Psoas muscle (tissue), 7 donors: ENCODE measurements at regions not wholly inside any gene's neighbourhood (a gene's known extent, or its start where the extent isn't known, plus 50 kb on each side); places are given as distances from the start of the nearest gene placed in this dataset.

Source experiments
- ATAC-seq, 4 donors: fragments of 200-7000 bp; cut with Tn5 transposase; one replicate each; pipeline ENCODE4 v1.9.1; 2020; ENCODE audit warnings: moderate library complexity in 3 of 4, mild to moderate bottlenecking in 2 of 4
- DNase-seq, 2 donors: peaks; one replicate each; pipeline ENCODE4 v3.0.0-alpha.2; 2020
- H3K27ac ChIP-seq: fragments of 200-600 bp; one replicate; pipeline ENCODE4 v1.8.0; 2022
- H3K27me3 ChIP-seq, 3 donors: fragments of 200-600 bp in 1 of 3; one replicate each; pipeline versions ENCODE4 v1.6.1 to v1.8.0; 2013 to 2022; ENCODE audit warnings: low read length in 2 of 3, mild to moderate bottlenecking in 2 of 3, moderate library complexity in 1 of 3; ENCODE audit not compliant: insufficient read depth in 3 of 3
- H3K36me3 ChIP-seq, 2 donors: fragments of 200-600 bp in 1 of 2; one replicate each; pipeline versions ENCODE4 v1.6.1 to v1.8.0; 2013 to 2022; ENCODE audit warnings: low read depth in 1 of 2, mild to moderate bottlenecking in 1 of 2, moderate library complexity in 1 of 2; ENCODE audit not compliant: insufficient read depth in 1 of 2
- H3K4me1 ChIP-seq: fragments of 200-600 bp; one replicate; pipeline ENCODE4 v1.8.0; 2022
- H3K4me3 ChIP-seq: fragments of 200-600 bp; one replicate; pipeline ENCODE4 v1.8.0; 2022; ENCODE audit warnings: mild to moderate bottlenecking
- H3K9me3 ChIP-seq: fragments of 200-600 bp; one replicate; pipeline ENCODE4 v1.8.0; 2022
- CTCF ChIP-seq: fragments of 200-600 bp; IDR thresholded peaks from one replicate; pipeline ENCODE4 v1.8.0; 2022; ENCODE audit warnings: antibody characterized with exemption
- WGBS, 3 donors: extraction: QIAGEN DNeasy Blood & Tissue Kit; methylation state at CpG; one replicate each; pipeline versions ENCODE4 v1.1.6 to v1.1.7; 2013; 5-methylcytosine and 5-hydroxymethylcytosine counted together
- intact Hi-C, 2 donors: fragments of 100-400 bp; cut with DNase I; formaldehyde crosslinking; loops; one replicate each; pipeline versions ENCODE4 v1.11.0 to v1.14.2; 2022
- donor health status: healthy with polysubstance abuse.
- donor health status: DM: no; HTN: no; CAD: no; lungs with moderate emphysema.
- donor health status: Bipolar disorder and iron deficiency.
- donor health status: healthy.
- donor health status: DM: yes; HTN: yes; CAD: no.
- donor health status: DM: no; HTN: no; CAD: no.
- donor health status: DM: yes; HTN: yes; CAD: no.

GRCh38 chr10:4581929-4582328, 244.1 kb upstream of the AKR1E2 start:
- H3K4me3 ChIP-seq: no peak overlapping the region
- no peaks in the 10 kb centered on the region for H3K9me3 ChIP-seq
- no peak overlapping the region for H3K27ac ChIP-seq
- no peaks in the 10 kb centered on the region for H3K27me3 ChIP-seq
- intact Hi-C loops: no loop called here
- TF ChIP-seq CTCF: no peak
- no peaks in the 10 kb centered on the region for H3K4me1 ChIP-seq
- no peaks in the 10 kb centered on the region for H3K36me3 ChIP-seq
- ATAC-seq (peak in 1 of 4 donors; percentile 73), DNase-seq (no peak)
- WGBS, 3 donors: 83 to 94% (median 84%) methylated on average over 3 of the region's 3 CpGs

- WGBS, 3 donors: 68 to 75% (median 68%) methylated on average over 3 of the region's 3 CpGs
- no peak overlapping the region for H3K27ac ChIP-seq
- ATAC-seq (no peak), DNase-seq (no peak)
- H3K27me3 ChIP-seq: no peaks in the 10 kb centered on the region
- TF ChIP-seq CTCF: no peak
- no peaks in the 10 kb centered on the region for H3K9me3 ChIP-seq
- H3K4me1 ChIP-seq: no peaks in the 10 kb centered on the region
- no peak overlapping the region for H3K4me3 ChIP-seq
- no peaks in the 10 kb centered on the region for H3K36me3 ChIP-seq
- intact Hi-C loops: no loop called here
Observed at GRCh38 chr10:4579844-4580243, 246.2 kb upstream of the AKR1E2 start.

GRCh38 chr10:4576206-4576605, 249.8 kb upstream of the AKR1E2 start:
- Histone ChIP-seq H3K27ac (no peak overlapping the region), H3K27me3 (no peaks in the 10 kb centered on the region), H3K9me3 (no peaks in the 10 kb centered on the region), H3K4me1 (no peaks in the 10 kb centered on the region), H3K36me3 (no peaks in the 10 kb centered on the region), H3K4me3 (no peak overlapping the region)
- ATAC-seq (no peak), DNase-seq (no peak)
- no peak for TF ChIP-seq CTCF
- intact Hi-C loops: no loop called here
- whole genome bisulfite sequencing, 3 donors: 81 to 87% (median 83%) methylated on average over 3 of the region's 3 CpGs

- intact Hi-C loops: no loop called here
- WGBS, 3 donors: 62 to 68% (median 66%) methylated on average over 3 of the region's 3 CpGs
- peaks cover 0 to 2% (median 0%) of the 10 kb centered on the region in 3 donors for H3K27me3 ChIP-seq
- TF ChIP-seq CTCF: no peak
- no peaks in the 10 kb centered on the region for H3K36me3 ChIP-seq
- DNase-seq (no peak), ATAC-seq (no peak)
- no peaks in the 10 kb centered on the region for H3K9me3 ChIP-seq
- no peaks in the 10 kb centered on the region for H3K4me1 ChIP-seq
- H3K4me3 ChIP-seq: no peak overlapping the region
- H3K27ac ChIP-seq: no peak overlapping the region
Observed at GRCh38 chr10:4569151-4569550, 256.9 kb upstream of the AKR1E2 start.

GRCh38 chr10:4568731-4569130, 257.3 kb upstream of the AKR1E2 start:
- Histone ChIP-seq H3K27me3 (peaks cover 0 to 2% (median 0%) of the 10 kb centered on the region in 3 donors), H3K27ac (no peak overlapping the region), H3K36me3 (no peaks in the 10 kb centered on the region), H3K4me1 (no peaks in the 10 kb centered on the region), H3K4me3 (no peak overlapping the region), H3K9me3 (no peaks in the 10 kb centered on the region)
- intact Hi-C loops: no loop called here
- ATAC-seq (no peak), DNase-seq (no peak)
- 78 to 87% (median 82%) methylated on average over 4 of the region's 4 CpGs for WGBS, 3 donors
- TF ChIP-seq CTCF: no peak
